GM18909 (cell line): ENCODE measurements at regions not wholly inside any gene's neighbourhood (a gene's known extent, or its start where the extent isn't known, plus 50 kb on each side); places are given as distances from the start of the nearest gene placed in this dataset.
"Not testable (repeated sequence)": the region's sequence is repeated elsewhere in the genome, so short reads cannot be mapped to it uniquely, and the experiment has no call there.

ENCODE experiments used
- ATAC-seq: cut with Tn5 transposase; IDR thresholded peaks from one replicate; pipeline ENCODE4 v1.9.1; 2021; ENCODE audit warnings: mild to moderate bottlenecking; ENCODE audit not compliant: unreplicated experiment, poor library complexity

DNA sequence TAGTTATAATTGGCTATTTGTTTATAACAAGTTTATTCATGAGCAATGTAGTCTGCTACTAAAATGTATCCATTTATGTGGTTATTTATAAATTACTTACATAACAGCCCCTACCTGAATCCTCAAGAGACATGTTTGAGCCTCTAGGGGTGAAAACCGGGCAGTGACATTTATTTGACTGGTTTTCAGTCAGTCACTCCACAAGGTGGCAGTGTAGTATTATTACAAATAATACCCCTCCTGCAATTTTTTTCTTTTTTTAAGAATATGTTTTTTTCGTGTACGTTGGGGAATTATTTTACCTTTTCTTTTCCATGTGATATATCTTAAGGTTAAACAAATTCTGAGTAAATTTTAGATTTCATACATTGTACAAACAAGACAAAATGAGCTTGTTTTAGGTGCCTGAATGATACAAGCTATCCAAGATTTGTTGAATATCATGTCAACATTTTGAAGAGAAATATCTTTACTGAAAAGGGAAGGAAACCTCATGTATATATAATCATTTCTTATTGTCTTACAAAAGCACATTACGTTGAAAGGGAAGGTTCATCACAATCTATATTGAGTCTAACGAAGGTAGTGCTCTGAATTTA is 598.7 kb upstream of the TECRL start:
- no peak for ATAC-seq

DNA sequence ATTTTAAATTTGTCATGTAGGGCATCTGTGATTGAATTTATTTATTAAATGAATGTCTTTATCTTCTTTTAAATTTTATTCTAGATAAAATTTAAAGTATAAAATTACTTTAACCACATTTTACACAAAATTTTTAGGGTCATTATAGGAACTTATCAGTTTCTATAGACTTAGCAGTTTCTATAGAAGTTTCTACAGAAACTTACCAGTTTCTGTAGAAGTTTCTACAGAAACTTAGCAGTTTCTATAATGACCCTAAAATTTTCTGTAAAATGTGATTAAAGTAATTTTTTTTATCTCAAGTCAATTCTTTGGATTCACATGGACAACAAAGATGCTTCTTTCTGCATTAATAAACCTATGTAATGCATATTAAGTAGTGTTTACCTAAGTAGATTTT is 565.9 kb upstream of the TECRL start:
- no peak for ATAC-seq

DNA sequence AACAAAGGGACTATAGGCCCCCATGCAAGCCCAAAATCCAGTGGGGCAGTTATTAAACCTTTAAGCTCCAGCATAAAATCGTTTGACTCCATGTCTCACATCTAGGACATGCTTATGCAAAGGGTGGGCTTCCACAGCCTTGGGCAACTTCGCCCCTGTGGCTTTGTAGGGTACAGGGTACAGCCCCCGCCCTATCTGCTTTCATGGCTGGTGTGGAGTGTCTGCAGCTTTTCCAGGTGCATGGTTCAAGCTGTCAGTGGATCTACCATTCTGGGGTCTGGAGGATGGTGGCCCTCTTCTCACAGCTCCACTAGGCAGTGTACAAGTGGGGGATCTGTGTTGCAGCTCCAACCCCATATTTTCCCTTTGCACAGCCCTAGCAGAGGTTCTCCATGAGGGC is 559.8 kb upstream of the TECRL start:
- ATAC-seq = no peak

DNA sequence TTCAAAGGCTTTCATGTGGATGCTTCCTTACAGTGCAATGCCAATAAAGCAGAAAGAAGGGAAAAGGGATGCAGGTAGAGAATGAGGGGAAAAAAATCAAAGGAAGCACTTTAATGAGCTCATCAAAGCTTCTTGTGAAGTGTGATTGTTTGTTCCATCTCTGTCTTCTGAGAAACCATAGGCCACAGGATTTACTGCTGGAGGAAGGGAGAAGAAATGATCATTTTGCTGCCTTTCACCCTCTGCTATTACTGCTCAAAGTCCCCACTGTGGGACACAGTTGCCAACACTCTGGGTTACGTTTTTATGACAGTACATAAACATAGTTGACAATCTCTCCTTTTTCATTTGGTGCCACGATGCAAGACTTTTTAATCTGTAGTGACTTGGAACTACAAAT is 558.0 kb upstream of the TECRL start:
- ATAC-seq = no peak

DNA sequence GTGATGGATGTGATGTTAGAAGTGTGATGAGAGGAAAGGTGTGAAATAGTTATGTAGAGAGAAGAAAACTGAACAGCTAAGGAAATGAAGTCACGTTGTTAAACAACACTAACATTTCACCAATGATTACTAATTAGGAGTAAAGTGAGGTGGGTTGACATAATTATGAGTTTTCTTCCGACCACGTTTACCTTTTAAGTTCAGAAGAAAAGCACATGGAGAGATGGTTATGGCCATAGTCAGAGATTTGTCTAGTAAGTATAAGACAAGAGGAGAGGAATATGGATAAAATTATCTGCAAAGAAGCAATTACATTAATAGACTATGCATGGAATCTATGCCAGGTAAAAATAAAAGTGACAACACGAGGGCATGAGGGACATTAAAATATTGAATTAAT is 551.3 kb upstream of the TECRL start:
- no peak for ATAC-seq

DNA sequence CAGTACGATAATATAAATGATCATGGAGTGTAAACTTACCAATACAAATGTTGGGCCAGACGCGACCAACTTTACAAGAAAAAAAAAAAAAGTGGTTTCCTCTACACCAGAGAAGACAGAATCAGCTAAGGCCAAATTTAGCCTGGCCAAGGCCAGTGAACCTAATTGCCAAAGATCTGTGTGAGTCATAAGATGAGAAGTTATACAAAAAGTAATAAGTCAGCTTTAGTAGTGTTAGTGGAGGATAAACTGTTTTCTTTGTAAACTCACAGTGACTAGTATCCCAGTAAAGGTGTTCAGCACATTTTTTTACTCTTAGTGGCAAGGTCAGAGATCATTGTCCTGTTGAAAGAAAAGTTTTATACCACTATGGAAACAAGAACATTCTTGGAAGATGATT is 531.4 kb upstream of the TECRL start:
- no peak for ATAC-seq

DNA sequence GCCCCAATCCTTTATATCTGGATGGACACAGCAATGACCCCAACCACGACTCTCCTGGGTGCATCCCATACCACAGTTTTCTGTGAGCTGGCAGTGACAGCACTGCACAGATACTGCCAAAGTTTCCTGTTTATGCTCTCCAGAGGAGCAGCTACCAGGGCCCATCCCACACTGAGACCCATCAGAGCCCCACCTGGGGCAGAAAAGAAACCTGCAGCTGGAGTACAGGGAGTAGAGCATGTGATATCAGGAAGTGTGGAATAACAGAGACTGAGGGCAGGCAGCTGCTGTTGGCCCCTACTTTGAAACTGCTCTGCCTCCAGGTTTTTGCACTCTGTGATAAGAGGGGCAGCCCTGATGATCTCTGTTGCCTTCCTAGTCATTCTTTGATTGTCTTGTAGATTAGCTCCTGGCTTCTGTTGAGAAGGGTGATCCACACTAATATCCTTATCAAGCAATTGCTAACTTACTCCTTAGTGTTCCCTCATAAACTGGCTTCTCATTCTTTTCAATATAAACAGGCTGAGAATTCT is 526.3 kb upstream of the TECRL start:
- no peak for ATAC-seq

DNA sequence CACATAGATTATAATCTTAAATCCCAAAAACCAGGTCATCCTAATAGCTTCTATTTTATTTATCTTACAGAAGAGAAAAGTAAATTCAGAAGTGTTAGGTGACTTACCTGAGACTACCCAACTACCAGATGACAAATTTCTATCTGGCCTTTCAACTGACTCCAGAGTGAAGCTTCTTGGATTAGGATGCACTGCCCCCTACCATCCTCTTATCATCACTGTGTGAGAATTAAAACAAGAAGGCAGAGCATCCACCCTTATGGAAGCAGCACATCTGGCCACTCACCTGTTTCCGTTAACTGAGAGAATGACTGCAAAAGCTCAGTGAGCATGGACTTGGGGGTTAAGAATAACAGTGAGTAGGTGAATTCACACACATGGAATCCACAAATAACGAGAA is 502.6 kb upstream of the TECRL start:
- no peak for ATAC-seq

DNA sequence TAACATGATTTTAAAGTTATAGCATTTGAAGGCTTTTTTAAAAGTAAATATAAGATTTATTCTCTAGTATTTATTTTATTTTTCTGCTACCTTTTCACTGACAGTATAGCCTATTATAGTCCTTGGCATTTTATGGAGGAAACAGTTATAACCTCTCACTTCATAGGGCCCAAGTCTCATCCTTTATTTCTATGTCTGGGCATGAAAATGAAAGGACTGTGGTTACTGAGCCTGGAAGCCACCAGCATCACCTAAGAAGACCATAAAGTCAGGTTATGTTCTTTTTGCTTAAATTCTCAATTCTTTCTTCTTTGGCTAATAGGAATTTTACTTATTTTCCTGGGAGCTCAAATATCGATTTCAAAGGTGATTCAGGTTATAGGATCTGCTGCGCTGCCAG is 494.7 kb upstream of the TECRL start:
- ATAC-seq = no peak

DNA sequence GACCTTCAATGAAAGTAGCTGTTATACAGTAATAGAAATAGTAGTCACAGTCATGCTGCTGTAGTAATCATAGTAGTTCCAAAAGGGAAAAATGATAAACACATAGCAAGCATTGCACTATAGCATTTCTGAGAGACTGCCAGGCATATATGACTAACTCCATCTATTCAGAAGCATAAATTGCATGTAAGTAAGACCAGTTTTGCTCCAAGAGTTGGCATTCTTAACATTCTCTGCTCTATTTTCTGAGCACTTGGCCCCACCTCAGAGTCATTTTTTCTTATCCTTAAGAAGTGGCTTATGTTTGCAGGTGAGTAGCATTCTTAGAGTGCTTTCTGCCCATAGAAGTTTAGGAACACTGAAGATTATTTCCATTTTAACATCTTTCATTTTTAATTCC is 490.3 kb upstream of the TECRL start:
- no peak for ATAC-seq

DNA sequence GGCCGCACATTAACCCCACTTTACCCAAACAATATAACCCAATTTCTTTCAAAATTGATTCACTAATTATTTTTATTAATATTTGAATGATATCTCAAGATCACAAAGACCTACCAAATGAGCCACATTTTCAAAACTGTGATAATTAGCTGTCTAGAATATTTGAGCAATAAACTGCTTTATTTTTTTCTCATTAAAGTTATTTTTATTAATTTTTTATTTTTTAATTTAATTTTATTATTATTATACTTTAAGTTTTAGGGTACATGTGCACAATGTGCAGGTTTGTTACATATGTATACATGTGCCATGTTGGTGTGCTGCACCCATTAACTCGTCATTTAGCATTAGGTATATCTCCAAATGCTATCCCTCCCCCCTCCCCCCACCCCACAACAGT is 489.8 kb upstream of the TECRL start:
- not testable (repeated sequence) for ATAC-seq

DNA sequence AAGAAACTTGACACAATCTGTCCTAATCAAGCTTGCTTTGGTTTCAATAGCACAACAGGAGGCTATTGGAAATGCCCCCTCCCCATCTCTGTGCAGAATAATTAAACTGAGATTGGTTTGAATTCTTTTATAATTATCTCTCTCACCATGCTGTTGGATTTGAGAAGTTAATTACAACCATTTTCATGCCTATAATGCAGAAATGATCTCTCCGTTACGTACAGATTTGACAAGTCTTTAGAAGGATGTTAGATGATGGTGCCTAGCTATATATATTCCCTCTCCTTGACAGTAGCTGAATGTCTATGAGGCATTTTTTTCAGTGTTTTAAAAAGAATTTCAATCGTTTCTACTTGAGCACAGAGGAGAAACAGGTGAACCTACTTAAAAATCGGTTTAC is 488.4 kb upstream of the TECRL start:
- ATAC-seq = no peak

DNA sequence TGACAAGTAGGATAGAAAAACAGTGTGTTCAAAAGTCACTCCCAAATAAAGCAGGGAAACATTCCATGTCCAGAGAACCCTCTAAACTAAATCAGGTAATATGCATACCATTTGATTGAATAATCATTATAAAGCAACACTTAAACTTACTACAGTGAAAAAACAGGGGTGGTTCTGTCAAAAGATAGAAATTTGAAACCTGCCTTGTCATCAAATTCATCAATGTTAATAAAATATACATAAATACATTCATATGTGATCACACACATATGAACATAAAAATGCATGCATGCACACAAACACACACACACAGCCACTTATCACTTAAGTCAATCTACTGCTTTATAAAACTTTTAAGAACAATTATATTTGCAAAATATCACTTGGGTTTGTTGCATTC is 485.8 kb upstream of the TECRL start:
- no peak for ATAC-seq

DNA sequence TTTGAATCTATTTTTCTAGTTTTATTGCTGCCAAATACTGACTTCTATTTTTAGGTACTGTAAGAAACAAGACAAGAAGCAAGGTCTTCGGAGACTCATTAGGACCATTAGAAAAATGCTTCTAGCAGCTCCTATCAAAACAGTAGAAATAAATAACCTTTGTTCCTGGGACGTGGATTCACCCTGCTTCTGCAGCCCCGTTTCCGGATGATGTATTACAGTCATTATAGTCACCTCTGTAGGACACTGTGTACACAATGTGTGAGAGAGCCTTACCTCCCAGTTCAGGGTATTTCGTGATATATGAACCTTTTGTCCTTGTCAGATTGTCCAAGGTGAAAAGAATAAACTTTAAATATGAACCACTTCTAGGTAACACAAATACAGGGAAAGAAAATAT is 484.0 kb upstream of the TECRL start:
- no peak for ATAC-seq

DNA sequence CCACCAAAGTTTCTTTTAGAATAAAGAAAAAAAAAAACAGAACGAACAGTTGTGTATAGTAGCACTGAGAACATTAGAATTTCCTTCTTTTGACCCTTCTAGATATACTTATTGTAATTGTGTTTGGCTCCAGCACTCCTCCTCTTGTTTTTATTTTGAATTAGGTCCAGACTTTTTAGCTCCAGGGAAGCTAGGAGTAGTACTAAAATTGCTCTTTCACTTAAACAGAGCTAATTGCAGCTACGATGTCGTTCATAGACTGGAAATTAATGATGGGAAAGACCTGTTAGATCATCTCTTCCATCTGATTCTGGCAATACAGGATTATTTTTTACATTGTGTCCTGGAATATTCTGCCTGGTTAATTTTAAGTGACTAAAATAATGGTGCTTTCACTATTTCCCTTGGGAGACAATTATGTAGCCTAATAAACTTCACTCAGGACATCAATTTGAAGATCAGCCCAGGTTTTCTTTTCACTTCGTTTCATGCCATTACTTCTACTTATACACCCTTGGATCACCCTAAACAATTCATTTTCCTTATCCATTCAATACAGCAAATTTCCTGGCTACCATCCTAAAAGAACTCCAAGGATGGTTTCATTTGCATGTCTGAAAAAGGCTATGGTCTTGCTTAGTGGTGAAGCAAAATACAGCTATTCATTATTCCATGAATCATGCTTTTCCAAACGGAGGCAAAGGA is 480.8 kb upstream of the TECRL start:
- ATAC-seq = no peak

DNA sequence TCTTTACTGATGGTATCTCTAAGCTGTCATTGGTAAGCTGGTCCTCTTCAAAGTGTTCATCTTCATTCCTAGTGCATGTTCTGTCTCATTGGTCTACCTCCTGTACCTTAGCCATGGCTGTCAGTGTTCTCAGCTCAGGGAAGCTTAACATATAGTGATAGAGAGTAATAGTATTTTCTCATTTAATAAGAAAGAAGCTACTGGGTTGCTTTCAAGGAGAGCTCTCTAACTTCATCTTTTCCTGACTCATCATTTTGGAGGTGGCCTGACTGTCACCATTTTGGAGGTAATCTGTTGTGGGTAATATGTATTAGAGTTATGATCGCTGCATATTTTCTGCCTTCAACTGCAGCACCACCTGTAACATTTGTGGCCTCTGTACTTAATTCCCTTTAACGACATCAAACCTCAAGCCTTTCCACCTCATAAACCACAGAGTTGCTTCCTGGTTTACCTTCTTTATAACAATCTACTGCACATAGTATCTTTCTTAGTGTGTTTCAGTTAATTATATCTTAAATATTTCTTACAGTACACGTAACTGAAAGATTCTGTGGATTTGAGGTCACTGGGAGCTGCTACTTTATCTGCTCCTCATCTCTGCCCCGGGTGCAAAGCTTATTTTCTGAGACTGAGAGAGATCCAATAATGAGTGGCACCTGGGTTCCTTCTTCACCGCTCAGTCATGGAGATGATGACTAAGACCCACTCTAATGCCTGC is 474.0 kb upstream of the TECRL start:
- ATAC-seq = no peak

DNA sequence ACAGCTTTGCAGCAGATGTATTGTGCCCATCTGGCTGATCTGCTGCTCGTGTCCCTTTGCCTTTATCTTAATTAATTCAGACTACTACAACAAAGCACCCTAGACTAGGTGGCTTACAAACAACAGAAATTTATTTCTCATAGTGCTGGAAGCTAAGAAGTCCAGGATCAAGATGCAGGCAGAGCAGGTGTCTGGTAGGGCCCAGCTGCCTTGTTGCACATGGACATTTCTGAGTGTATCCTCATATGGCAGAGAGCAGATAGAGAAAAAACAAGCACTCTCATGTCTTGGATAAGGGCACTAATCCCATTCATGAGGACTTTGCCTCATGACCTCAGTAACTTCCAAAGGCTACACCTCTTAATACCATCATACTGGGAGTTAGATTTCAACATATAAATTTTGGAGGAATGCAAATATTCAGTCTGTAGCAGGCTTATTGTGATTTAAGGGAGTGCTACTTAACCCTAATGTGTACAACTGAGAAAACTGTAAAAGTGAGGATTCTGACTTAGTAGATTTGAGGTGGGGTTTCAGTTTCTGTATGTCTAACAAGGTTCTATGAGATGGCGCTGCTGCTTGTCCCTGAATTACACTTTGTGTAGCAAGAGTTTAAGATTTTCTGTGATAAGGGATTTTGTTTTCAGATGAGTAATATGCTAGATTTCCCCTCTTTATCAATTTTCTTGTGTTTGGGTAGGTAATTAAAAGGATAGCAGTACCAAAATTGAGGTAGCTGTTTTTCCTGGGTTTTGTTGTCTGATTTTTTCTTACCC is 473.2 kb upstream of the TECRL start:
- no peak for ATAC-seq

DNA sequence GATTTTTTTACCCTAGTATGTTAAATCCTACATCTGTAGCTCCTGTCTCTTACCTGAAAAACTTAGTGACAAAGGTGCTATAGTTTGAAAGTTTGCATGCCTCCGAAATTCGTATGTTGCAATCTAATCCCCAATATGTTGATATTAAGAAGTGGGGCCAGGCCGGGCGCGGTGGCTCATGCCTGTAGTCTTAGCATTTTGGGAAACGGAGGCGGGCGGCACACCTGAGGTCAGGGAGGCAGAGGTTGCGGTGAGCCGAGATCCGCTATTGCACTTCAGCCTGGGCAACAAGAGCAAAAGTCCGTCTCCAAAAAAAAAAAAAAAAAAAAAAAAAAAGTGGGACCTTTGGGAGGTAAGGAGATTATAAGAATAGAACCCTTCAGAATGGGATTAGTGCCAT is 471.3 kb upstream of the TECRL start:
- ATAC-seq = no peak

DNA sequence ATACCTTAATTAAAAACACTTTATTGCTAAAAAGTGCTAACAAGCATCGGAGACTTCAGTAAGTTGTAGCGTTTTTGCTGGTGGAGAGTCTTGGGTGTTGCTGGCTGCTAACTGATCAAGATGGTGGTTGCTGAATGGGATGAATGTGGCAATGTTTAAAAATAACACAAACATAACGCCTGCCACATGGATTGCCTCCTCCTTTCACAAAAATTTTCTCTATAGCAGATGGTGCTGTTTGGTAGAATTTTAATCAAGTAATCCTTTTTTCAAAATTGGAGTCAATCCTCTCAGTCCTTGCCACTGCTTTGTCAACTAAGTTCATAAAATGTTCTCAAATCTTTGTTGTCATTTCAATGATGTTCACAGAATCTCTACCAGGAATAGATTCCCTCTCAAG is 466.8 kb upstream of the TECRL start:
- no peak for ATAC-seq

DNA sequence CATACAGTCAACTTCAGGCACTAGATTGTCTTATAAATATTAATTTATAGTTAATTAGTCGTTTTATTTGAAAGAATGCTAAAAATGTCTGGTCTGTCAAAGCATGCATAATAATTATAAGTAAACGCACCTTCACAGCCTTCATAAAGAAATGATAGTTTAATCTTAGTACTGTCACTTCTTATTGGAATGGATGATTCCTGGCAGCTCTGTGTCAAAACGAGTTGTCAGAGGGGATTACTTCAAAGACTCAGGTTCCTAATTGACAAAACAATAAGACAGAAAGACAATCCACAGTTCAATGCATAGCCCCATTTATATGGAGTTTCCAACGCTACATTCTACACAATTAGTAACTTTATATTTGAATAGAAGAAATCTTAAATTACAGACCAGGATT is 461.3 kb upstream of the TECRL start:
- ATAC-seq = no peak

DNA sequence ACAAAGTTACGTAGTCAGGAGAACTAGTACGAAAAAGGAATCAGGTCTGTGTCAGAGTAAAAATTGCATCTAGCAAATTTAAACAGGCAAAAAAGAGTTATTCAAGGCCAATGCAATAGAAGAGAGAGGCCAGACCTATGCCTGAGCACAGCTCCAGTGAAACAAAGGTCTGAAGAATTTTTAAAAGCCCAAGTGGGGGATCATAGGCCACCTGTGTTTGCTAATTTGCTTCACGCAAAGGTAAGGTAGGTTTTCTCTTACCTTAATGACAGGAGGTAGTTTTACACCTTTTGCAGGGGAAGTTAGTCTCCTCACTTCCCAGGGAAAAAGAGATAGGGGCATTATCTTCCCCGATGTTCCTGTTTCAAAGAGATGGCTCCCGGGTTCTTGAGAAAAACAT is 448.6 kb upstream of the TECRL start:
- no peak for ATAC-seq
